SK-N-SH (cell line): ENCODE measurements at regions not wholly inside any gene's neighbourhood (a gene's known extent, or its start where the extent isn't known, plus 50 kb on each side); places are given as distances from the start of the nearest gene placed in this dataset.
"Not testable (repeated sequence)": the region's sequence is repeated elsewhere in the genome, so short reads cannot be mapped to it uniquely, and the experiment has no call there.

ENCODE experiments used
- CTCF ChIA-PET: fragments of 300-600, 350-600 bp; formaldehyde crosslinking; extraction: SDS; loops from one replicate; lab custom pipeline; 2021; lab: Yijun Ruan, JAX
- POLR2A ChIA-PET: fragments of 350-600 bp; sonication (Branson Sonifier 250); formaldehyde crosslinking; extraction: SDS; loops from one replicate; lab custom pipeline; 2020; ENCODE audit warnings: antibody characterized with exemption, inconsistent platforms; lab: Yijun Ruan, JAX
- DNase-seq: peaks from one replicate; pipeline ENCODE4 v3.0.0; 2012
- H2AFZ ChIP-seq: fragments of 200-600 bp; sonication (generic); 2 replicates; pipeline ENCODE4 v1.8.1; 2016; ENCODE audit warnings: antibody characterized with exemption, mild to moderate bottlenecking, low read depth
- H3F3A ChIP-seq: fragments of 200-600 bp; sonication (generic); replicated peaks from 2 replicates; pipeline ENCODE3; 2016; ENCODE audit warnings: antibody characterized with exemption, mild to moderate bottlenecking; ENCODE audit not compliant: insufficient read depth
- H3K27ac ChIP-seq, 2 experiments: fragments of 200-500 bp in 1 of 2; fragments of 200-600 bp in 1 of 2; sonication (Bioruptor generic) in 1 of 2; sonication (generic), shearing (Covaris generic) in 1 of 2; 2 replicates each; pipeline versions ENCODE4 v1.5.1 to v1.6.1; 2014 to 2016; ENCODE audit warnings: low read depth in 2 of 2, inconsistent platforms in 1 of 2, low read length in 1 of 2, mild to moderate bottlenecking in 1 of 2, mixed read lengths in 1 of 2
- H3K27me3 ChIP-seq: fragments of 200-600 bp; sonication (generic), shearing (Covaris generic); 2 replicates; pipeline ENCODE4 v1.6.1; 2016; ENCODE audit warnings: mixed run types; ENCODE audit not compliant: insufficient read depth
- H3K36me3 ChIP-seq, 2 experiments: fragments of 200-500 bp in 1 of 2; fragments of 200-600 bp in 1 of 2; sonication (Bioruptor generic) in 1 of 2; sonication (generic) in 1 of 2; replicated peaks in 1 of 2; 2 replicates each; pipeline versions ENCODE3 to v1.5.1; 2014 to 2016; ENCODE audit warnings: low read length in 1 of 2, mild to moderate bottlenecking in 1 of 2; ENCODE audit not compliant: insufficient read depth in 2 of 2, control insufficient read depth in 1 of 2
- H3K4me1 ChIP-seq, 2 experiments: fragments of 200-500 bp in 1 of 2; fragments of 200-600 bp in 1 of 2; sonication (Bioruptor generic) in 1 of 2; sonication (generic), shearing (Covaris generic) in 1 of 2; 2 replicates each; pipeline versions ENCODE4 v1.5.1 to v1.6.1; 2014 to 2016; ENCODE audit warnings: low read depth in 1 of 2, low read length in 1 of 2, mixed run types in 1 of 2; ENCODE audit not compliant: insufficient read depth in 2 of 2, control insufficient read depth in 1 of 2
- H3K4me2 ChIP-seq: fragments of 200-600 bp; sonication (generic), shearing (Covaris generic); 2 replicates; pipeline ENCODE4 v1.6.1; 2017; ENCODE audit warnings: mixed run types
- H3K4me3 ChIP-seq, 2 experiments: fragments of 200-500 bp in 1 of 2; fragments of 200-600 bp in 1 of 2; sonication (Bioruptor generic) in 1 of 2; sonication (generic), shearing (Covaris generic) in 1 of 2; 2 replicates each; pipeline versions ENCODE4 v1.5.1 to v1.8.1; 2014 to 2016; ENCODE audit warnings: low read depth in 2 of 2, inconsistent platforms in 1 of 2, low read length in 1 of 2, mild to moderate bottlenecking in 1 of 2, mixed read lengths in 1 of 2, moderate library complexity in 1 of 2
- H3K79me2 ChIP-seq: fragments of 200-600 bp; sonication (generic); 2 replicates; pipeline ENCODE4 v1.8.1; 2017; ENCODE audit warnings: mild to moderate bottlenecking; ENCODE audit not compliant: insufficient read depth
- H3K9ac ChIP-seq: fragments of 200-600 bp; sonication (generic); 2 replicates; pipeline ENCODE4 v1.6.1; 2017; ENCODE audit warnings: mixed run types
- H3K9me2 ChIP-seq: fragments of 200-600 bp; sonication (generic); 2 replicates; pipeline ENCODE4 v1.6.1; 2017; ENCODE audit warnings: mixed run types
- H3K9me3 ChIP-seq: fragments of 200-600 bp; sonication (generic); 2 replicates; pipeline ENCODE4 v1.6.1; 2017; ENCODE audit warnings: mixed run types, mild to moderate bottlenecking, moderate library complexity
- H4K20me1 ChIP-seq: fragments of 200-600 bp; sonication (generic); 2 replicates; pipeline ENCODE4 v1.6.1; 2017; ENCODE audit warnings: mild to moderate bottlenecking, mixed run types; ENCODE audit not compliant: insufficient read depth
- CHD2 ChIP-seq: fragments of 150-350 bp; IDR thresholded peaks from 2 replicates; pipeline ENCODE4 v1.6.1; 2018; ENCODE audit warnings: low read length; ENCODE audit not compliant: partially characterized antibody
- FOSL2 ChIP-seq: IDR thresholded peaks from 2 replicates; pipeline ENCODE4 v1.4.0; 2012; ENCODE audit warnings: low read depth, mild to moderate bottlenecking, moderate library complexity, borderline replicate concordance
- FOXM1 ChIP-seq: IDR thresholded peaks from 2 replicates; pipeline ENCODE4 v1.4.0; 2012; ENCODE audit warnings: low read depth, mild to moderate bottlenecking
- JUND ChIP-seq: IDR thresholded peaks from 2 replicates; pipeline ENCODE4 v1.4.0; 2012
- MXI1 ChIP-seq: IDR thresholded peaks from 2 replicates; pipeline ENCODE4 v1.6.1; 2012; ENCODE audit warnings: mild to moderate bottlenecking, low read depth, low read length, improper control_type of control experiment
- NFIC ChIP-seq: IDR thresholded peaks from 2 replicates; pipeline ENCODE4 v1.4.0; 2012; ENCODE audit warnings: borderline replicate concordance
- NRF1 ChIP-seq: IDR thresholded peaks from 2 replicates; pipeline ENCODE4 v1.6.1; 2012; ENCODE audit warnings: low read depth, mild to moderate bottlenecking, low read length
- RAD21 ChIP-seq: IDR thresholded peaks from 2 replicates; pipeline ENCODE4 v1.6.1; 2012; ENCODE audit warnings: mild to moderate bottlenecking, low read length
- REST ChIP-seq: IDR thresholded peaks from 2 replicates; pipeline ENCODE4 v1.6.1; 2012; ENCODE audit warnings: mild to moderate bottlenecking, low read depth, low read length, moderate library complexity
- RFX5 ChIP-seq: IDR thresholded peaks from 2 replicates; pipeline ENCODE4 v1.6.1; 2012; ENCODE audit warnings: mild to moderate bottlenecking, improper control_type of control experiment, low read length
- RXRA ChIP-seq: IDR thresholded peaks from 2 replicates; pipeline ENCODE4 v1.4.0; 2012; ENCODE audit warnings: low read depth, mild to moderate bottlenecking, borderline replicate concordance
- SIN3A ChIP-seq: IDR thresholded peaks from 2 replicates; pipeline ENCODE4 v1.6.1; 2012; ENCODE audit warnings: low read depth, mild to moderate bottlenecking, low read length, moderate library complexity, borderline replicate concordance
- SMC3 ChIP-seq: IDR thresholded peaks from 2 replicates; pipeline ENCODE4 v1.6.1; 2012; ENCODE audit warnings: low read depth, low read length, improper control_type of control experiment
- TCF12 ChIP-seq: IDR thresholded peaks from 2 replicates; pipeline ENCODE4 v1.4.0; 2012
- TEAD4 ChIP-seq: IDR thresholded peaks from 2 replicates; pipeline ENCODE4 v1.4.0; 2012; ENCODE audit warnings: mild to moderate bottlenecking, borderline replicate concordance; ENCODE audit not compliant: insufficient read depth
- WGBS: methylation state at CpG from one replicate; pipeline ENCODE4 v1.1.6; 2017; ENCODE audit warnings: low lambda C conversion rate; 5-methylcytosine and 5-hydroxymethylcytosine counted together
- TF ChIP-seq, protein P1 (sequence below): fragments of 150-350 bp; IDR thresholded peaks from 2 replicates; pipeline ENCODE4 v1.6.1; 2016; ENCODE audit warnings: mild to moderate bottlenecking, low read depth, low read length
- TF ChIP-seq, protein P2 (sequence below): IDR thresholded peaks from 2 replicates; pipeline ENCODE4 v1.4.0; 2012; ENCODE audit warnings: low read depth, borderline replicate concordance
- TF ChIP-seq, protein P3 (sequence below): fragments of 150-350 bp; IDR thresholded peaks from 2 replicates; pipeline ENCODE4 v1.6.1; 2017; ENCODE audit warnings: antibody characterized with exemption, low read length, low read depth, borderline replicate concordance

DNA sequence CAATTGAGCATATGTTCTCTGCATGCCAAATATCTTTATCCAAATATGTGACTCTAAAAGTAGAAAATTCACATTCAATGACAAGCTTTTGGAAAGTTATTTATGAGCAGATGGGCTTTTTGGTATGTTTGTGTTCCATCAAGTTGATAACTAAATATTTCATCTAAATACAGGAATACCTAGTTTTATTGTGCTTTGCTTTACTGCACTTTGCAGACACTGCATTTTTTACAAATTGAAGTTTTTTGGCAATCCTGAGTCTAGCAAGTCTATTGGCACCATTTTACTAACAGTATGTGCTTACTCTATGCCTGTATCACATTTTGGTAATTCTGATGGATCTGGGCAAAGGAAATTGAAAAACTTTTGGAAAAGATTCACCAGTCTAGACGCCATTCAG, 133.8 kb downstream of the ATXN7L3B start:
- Histone ChIP-seq H3K9ac (no peak overlapping the region), H3K9me2 (no peaks in the 10 kb centered on the region), H3K9me3 (no peaks in the 10 kb centered on the region), H3F3A (no peaks in the 10 kb centered on the region), H3K4me2 (no peak overlapping the region), H3K79me2 (no peaks in the 10 kb centered on the region), H4K20me1 (no peaks in the 10 kb centered on the region), H3K4me3 (no peak overlapping the region), H3K27ac (no peak overlapping the region), H3K4me1 (no peaks in the 10 kb centered on the region), H2AFZ (no peak overlapping the region), H3K27me3 (no peaks in the 10 kb centered on the region), H3K36me3 (no peaks in the 10 kb centered on the region)
- ChIA-PET POLR2A (no interaction called here), CTCF (interaction anchor here (1.8 kb wide), 1 partner anchor 18 kb away, joined by 7 read pairs; no protein-coding TSS in a partner anchor)
- WGBS = 0% methylated on average over 1 of the region's 1 CpG
- no peak for DNase-seq
- TF ChIP-seq, protein P1, sequence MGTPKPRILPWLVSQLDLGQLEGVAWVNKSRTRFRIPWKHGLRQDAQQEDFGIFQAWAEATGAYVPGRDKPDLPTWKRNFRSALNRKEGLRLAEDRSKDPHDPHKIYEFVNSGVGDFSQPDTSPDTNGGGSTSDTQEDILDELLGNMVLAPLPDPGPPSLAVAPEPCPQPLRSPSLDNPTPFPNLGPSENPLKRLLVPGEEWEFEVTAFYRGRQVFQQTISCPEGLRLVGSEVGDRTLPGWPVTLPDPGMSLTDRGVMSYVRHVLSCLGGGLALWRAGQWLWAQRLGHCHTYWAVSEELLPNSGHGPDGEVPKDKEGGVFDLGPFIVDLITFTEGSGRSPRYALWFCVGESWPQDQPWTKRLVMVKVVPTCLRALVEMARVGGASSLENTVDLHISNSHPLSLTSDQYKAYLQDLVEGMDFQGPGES = no peak
- TF ChIP-seq RXRA = no peak
- TF ChIP-seq, protein P2, sequence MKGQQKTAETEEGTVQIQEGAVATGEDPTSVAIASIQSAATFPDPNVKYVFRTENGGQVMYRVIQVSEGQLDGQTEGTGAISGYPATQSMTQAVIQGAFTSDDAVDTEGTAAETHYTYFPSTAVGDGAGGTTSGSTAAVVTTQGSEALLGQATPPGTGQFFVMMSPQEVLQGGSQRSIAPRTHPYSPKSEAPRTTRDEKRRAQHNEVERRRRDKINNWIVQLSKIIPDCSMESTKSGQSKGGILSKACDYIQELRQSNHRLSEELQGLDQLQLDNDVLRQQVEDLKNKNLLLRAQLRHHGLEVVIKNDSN = no peak
- TF ChIP-seq JUND = no peak
- TF ChIP-seq TEAD4 = no peak
- no peak for TF ChIP-seq SIN3A
- TF ChIP-seq RFX5 = no peak
- no peak for TF ChIP-seq REST
- TF ChIP-seq FOXM1 = no peak
- TF ChIP-seq NRF1 = no peak
- TF ChIP-seq FOSL2 = no peak
- TF ChIP-seq MXI1 = no peak
- no peak for TF ChIP-seq TCF12
- TF ChIP-seq SMC3 = no peak
- TF ChIP-seq, protein P3, sequence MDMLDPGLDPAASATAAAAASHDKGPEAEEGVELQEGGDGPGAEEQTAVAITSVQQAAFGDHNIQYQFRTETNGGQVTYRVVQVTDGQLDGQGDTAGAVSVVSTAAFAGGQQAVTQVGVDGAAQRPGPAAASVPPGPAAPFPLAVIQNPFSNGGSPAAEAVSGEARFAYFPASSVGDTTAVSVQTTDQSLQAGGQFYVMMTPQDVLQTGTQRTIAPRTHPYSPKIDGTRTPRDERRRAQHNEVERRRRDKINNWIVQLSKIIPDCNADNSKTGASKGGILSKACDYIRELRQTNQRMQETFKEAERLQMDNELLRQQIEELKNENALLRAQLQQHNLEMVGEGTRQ = no peak
- no peak for TF ChIP-seq NFIC
- TF ChIP-seq RAD21 = no peak
- no peak for TF ChIP-seq CHD2

- H3K9me2 ChIP-seq, H3K27ac ChIP-seq, H3K27me3 ChIP-seq, H3K4me2 ChIP-seq, H3K4me1 ChIP-seq, H3K9me3 ChIP-seq, H3K79me2 ChIP-seq, H3F3A ChIP-seq, H3K4me3 ChIP-seq, H3K36me3 ChIP-seq, POLR2A ChIA-PET, DNase-seq, H4K20me1 ChIP-seq, H2AFZ ChIP-seq, H3K9ac ChIP-seq: not testable (repeated sequence)
- WGBS = 10% methylated on average over 3 of the region's 4 CpGs
- CTCF ChIA-PET = interaction anchor here (0.6 to 1.5 kb wide), 2 partner anchors 12 kb away, joined by 3 read pairs; no protein-coding TSS in a partner anchor
These were observed 139.3 kb downstream of the ATXN7L3B start for GRCh38 chr12:74676955-74677354.
